Stimulated activated CD8-positive, alpha-beta memory T cell treated with anti-CD3 and anti-CD28 coated beads, Interleukin-12 subunit alpha, Interleukin-12 subunit beta, amount 100 ng/mL, for 1 hour (primary cell): ENCODE measurements at regions not wholly inside any gene's neighbourhood (a gene's known extent, or its start where the extent isn't known, plus 50 kb on each side); places are given as distances from the start of the nearest gene placed in this dataset.
"Not testable (repeated sequence)": the region's sequence is repeated elsewhere in the genome, so short reads cannot be mapped to it uniquely, and the experiment has no call there.

Experiments used
- DNase-seq: peaks from one replicate; pipeline ENCODE4 v3.0.0-alpha.2; 2020; ENCODE audit warnings: low read depth

GRCh38 chr12:75756771-75757170, 245.4 kb upstream of the KRR1 start:
- DNase-seq: no peak

GRCh38 chr12:75756111-75756510, 244.7 kb upstream of the KRR1 start:
- DNase-seq: no peak

- no peak for DNase-seq
Measured at GRCh38 chr12:75754698-75755097, 243.3 kb upstream of the KRR1 start.

GRCh38 chr12:75754141-75754540, 242.7 kb upstream of the KRR1 start:
- DNase-seq: no peak

- DNase-seq: no peak
Measured at GRCh38 chr12:75751769-75752471, 240.5 kb upstream of the KRR1 start.

- no peak for DNase-seq
Measured at GRCh38 chr12:75750716-75751306, 239.4 kb upstream of the KRR1 start.

GRCh38 chr12:75748990-75749389, 237.6 kb upstream of the KRR1 start:
- not testable (repeated sequence) for DNase-seq

GRCh38 chr12:75748136-75748535, 236.7 kb upstream of the KRR1 start:
- DNase-seq: no peak

GRCh38 chr12:75747572-75748021, 236.2 kb upstream of the KRR1 start:
- no peak for DNase-seq

- DNase-seq: no peak
Measured at GRCh38 chr12:75746621-75747020, 235.2 kb upstream of the KRR1 start.

- no peak for DNase-seq
Measured at GRCh38 chr12:75744607-75745256, 233.3 kb upstream of the KRR1 start.

- DNase-seq: no peak
Measured at GRCh38 chr12:75742961-75743360, 231.6 kb upstream of the KRR1 start.

GRCh38 chr12:75742048-75742447, 230.6 kb upstream of the KRR1 start:
- no peak for DNase-seq

GRCh38 chr12:75739912-75740311, 228.5 kb upstream of the KRR1 start:
- no peak for DNase-seq

GRCh38 chr12:75739098-75739497, 227.7 kb upstream of the KRR1 start:
- not testable (repeated sequence) for DNase-seq

GRCh38 chr12:75738486-75738885, 227.1 kb upstream of the KRR1 start:
- DNase-seq: peak; percentile 4

- no peak for DNase-seq
Measured at GRCh38 chr12:75735853-75736252, 224.4 kb upstream of the KRR1 start.

- DNase-seq: no peak
Measured at GRCh38 chr12:75728826-75729225, 217.4 kb upstream of the KRR1 start.

GRCh38 chr12:75727577-75727976, 216.2 kb upstream of the KRR1 start:
- DNase-seq: no peak

GRCh38 chr12:75725521-75726111, 214.2 kb upstream of the KRR1 start:
- no peak for DNase-seq

GRCh38 chr12:75724928-75725312, 213.5 kb upstream of the KRR1 start:
- DNase-seq: no peak

GRCh38 chr12:75724307-75724927, 213.0 kb upstream of the KRR1 start:
- no peak for DNase-seq
